Naive thymus-derived CD8-positive, alpha-beta T cell (primary cell): ENCODE measurements at regions not wholly inside any gene's neighbourhood (a gene's known extent, or its start where the extent isn't known, plus 50 kb on each side); places are given as distances from the start of the nearest gene placed in this dataset.

Source experiments
- ATAC-seq, 2 donors: fragments of 150-1000 bp; cut with Tn5 transposase in 1 of 2; sonication (Bioruptor Pico), chemical (Tn5 transposase) in 1 of 2; 1 replicate in 1 of 2; 2 replicates in 1 of 2; pipeline ENCODE4 v1.10.0; 2021; ENCODE audit warnings: mild to moderate bottlenecking in 2 of 2, moderate library complexity in 2 of 2
- POLR2A ChIA-PET: fragments of 350-600 bp; sonication (Branson Sonifier 250); formaldehyde crosslinking; loops from one replicate; lab custom pipeline; 2021; ENCODE audit warnings: antibody characterized with exemption; lab: Charles Lee
- DNase-seq, 10 donors: peaks; one replicate each; pipeline versions ENCODE4 v3.0.0 to v3.0.0-alpha.2; 2020 to 2022
- H3K27ac Mint-ChIP-seq, 10 donors: one replicate each; pipeline ENCODE4 v1.8.0; 2020 to 2022; ENCODE audit warnings: mild to moderate bottlenecking in 10 of 10, mixed read lengths in 10 of 10, moderate library complexity in 4 of 10, inconsistent platforms in 1 of 10
- H3K27me3 Mint-ChIP-seq, 5 donors: one replicate each; pipeline ENCODE4 v1.8.0; 2021 to 2022; ENCODE audit warnings: mixed read lengths in 5 of 5
- H3K36me3 Mint-ChIP-seq, 3 donors: one replicate each; pipeline ENCODE4 v1.8.0; 2020 to 2022; ENCODE audit warnings: mixed read lengths in 3 of 3, mild to moderate bottlenecking in 2 of 3, inconsistent platforms in 1 of 3
- H3K4me1 Mint-ChIP-seq, 4 donors: one replicate each; pipeline ENCODE4 v1.8.0; 2021 to 2022; ENCODE audit warnings: mixed read lengths in 4 of 4
- H3K4me3 Mint-ChIP-seq, 10 donors: one replicate each; pipeline ENCODE4 v1.8.0; 2020 to 2022; ENCODE audit warnings: mild to moderate bottlenecking in 10 of 10, mixed read lengths in 10 of 10, moderate library complexity in 6 of 10, inconsistent platforms in 1 of 10
- H3K9me3 Mint-ChIP-seq, 9 donors: one replicate each; pipeline ENCODE4 v1.8.0; 2020 to 2022; ENCODE audit warnings: mixed read lengths in 9 of 9, mild to moderate bottlenecking in 3 of 9, inconsistent platforms in 1 of 9, moderate library complexity in 1 of 9

DNA sequence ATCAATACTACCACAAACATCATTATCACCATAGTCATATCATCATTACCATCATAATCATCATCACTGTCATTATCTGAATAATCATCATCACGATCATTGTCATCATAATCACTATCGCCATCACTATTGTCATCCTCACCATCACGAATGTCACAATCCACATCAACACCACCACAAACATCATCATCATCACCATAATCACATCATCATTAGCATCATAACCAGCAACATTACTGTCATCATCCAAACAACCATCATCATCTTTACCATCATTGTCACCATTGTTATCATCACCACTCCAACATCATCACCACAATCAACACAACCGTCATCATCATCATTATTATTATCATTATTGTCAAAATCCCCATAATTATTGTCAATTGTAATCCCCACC is 61.2 kb downstream of the MBD3L1 start:
- H3K4me3 Mint-ChIP-seq: no peak overlapping the region
- no peak for DNase-seq
- POLR2A ChIA-PET: no interaction called here
- H3K27ac Mint-ChIP-seq: no peak overlapping the region
- no peaks in the 10 kb centered on the region for H3K9me3 Mint-ChIP-seq
- no peak for ATAC-seq
- peaks cover 0 to 4% (median 0%) of the 10 kb centered on the region in 5 donors for H3K27me3 Mint-ChIP-seq
- H3K4me1 Mint-ChIP-seq: no peaks in the 10 kb centered on the region
- H3K36me3 Mint-ChIP-seq: no peaks in the 10 kb centered on the region

DNA sequence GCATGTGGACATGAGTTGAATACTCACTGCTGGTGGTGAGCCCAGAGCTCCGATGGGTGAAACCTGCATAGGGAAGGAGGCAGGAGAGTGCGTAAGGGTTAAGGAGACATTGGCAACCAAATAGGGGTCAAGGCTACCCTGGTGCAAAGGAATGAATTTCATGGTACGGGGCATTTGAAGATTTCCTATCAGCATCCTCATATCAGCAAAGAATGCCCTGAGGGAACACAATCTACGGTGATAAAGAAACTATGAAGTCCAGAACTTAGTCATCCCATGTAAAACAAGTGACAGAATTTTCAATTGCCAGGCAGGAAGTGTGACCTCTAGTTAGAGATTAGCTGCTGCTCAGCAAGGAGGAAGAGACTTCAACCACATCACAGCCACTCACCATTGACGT is 64.9 kb downstream of the MBD3L1 start:
- H3K4me3 Mint-ChIP-seq: no peak overlapping the region
- peaks cover 0 to 1% (median 0%) of the 10 kb centered on the region in 5 donors for H3K27me3 Mint-ChIP-seq
- no peak overlapping the region for H3K27ac Mint-ChIP-seq
- no peaks in the 10 kb centered on the region for H3K36me3 Mint-ChIP-seq
- DNase-seq (no peak), ATAC-seq (no peak)
- H3K9me3 Mint-ChIP-seq: no peaks in the 10 kb centered on the region
- H3K4me1 Mint-ChIP-seq: no peaks in the 10 kb centered on the region
- POLR2A ChIA-PET: no interaction called here

DNA sequence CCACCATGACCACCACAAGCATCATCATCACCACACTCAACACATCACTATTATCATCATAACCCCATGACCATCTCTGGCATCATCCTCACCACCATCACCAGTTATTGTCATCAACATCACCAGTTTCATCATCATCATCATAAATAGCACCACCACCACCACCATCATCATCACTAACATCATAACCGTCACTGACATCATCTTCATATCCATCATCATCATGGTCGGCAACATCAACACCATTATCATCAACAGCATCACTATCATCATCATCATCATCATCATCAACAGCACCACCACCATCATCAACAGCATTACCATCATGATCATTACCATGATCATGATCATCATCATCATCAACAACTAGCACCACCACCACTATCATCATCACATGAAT is 67.2 kb downstream of the MBD3L1 start:
- POLR2A ChIA-PET: no interaction called here
- Mint-ChIP-seq H3K4me1 (no peaks in the 10 kb centered on the region), H3K27ac (no peak overlapping the region), H3K4me3 (no peak overlapping the region), H3K36me3 (no peaks in the 10 kb centered on the region), H3K27me3 (peaks cover 0 to 1% (median 0%) of the 10 kb centered on the region in 5 donors), H3K9me3 (no peaks in the 10 kb centered on the region)
- ATAC-seq (no peak), DNase-seq (no peak)

DNA sequence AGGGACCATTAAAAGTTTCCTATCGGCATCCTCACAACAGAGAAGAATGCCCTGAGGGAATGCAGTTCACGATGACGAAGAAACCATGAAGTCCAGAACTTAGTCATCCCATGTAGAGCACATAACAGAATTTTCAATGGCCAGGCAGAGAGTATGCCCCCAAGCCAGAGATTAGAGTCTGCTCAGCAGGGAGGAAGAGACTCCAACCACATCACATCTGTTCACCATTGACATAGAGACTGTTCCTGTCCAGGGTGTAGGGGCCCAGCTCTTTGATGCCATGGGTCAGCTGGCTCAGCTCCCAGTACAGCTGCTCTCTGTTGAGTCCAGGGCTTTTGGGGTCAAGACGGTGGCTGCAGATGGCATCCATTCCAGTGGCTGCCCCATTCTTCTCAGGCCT is 68.2 kb downstream of the MBD3L1 start:
- no peak for ATAC-seq
- POLR2A ChIA-PET: no interaction called here
- peaks cover 0 to 1% (median 0%) of the 10 kb centered on the region in 5 donors for H3K27me3 Mint-ChIP-seq
- no peak overlapping the region for H3K4me3 Mint-ChIP-seq
- no peaks in the 10 kb centered on the region for H3K36me3 Mint-ChIP-seq
- H3K4me1 Mint-ChIP-seq: no peaks in the 10 kb centered on the region
- no peak for DNase-seq
- H3K27ac Mint-ChIP-seq: no peak overlapping the region
- H3K9me3 Mint-ChIP-seq: no peaks in the 10 kb centered on the region

DNA sequence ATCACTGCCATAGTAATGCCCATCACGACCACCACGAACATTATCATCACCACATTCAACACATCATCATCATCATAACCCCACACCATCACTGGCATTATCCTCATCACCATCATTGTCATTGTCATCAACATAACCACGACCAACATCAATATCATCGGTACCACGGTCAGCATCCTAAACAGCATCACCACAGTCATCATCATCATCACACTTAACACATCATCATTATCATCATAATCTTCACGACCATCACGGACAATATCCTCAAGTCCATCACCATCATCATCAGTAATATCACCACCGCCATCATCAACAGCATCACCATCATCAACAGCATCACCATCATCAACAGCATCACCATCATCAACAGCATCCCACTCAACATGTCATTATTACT is 70.3 kb downstream of the MBD3L1 start:
- DNase-seq (no peak), ATAC-seq (no peak)
- H3K4me1 Mint-ChIP-seq: no peaks in the 10 kb centered on the region
- no peak overlapping the region for H3K4me3 Mint-ChIP-seq
- H3K9me3 Mint-ChIP-seq: peaks cover 0 to 6% (median 0%) of the 10 kb centered on the region in 9 donors
- no peaks in the 10 kb centered on the region for H3K36me3 Mint-ChIP-seq
- H3K27me3 Mint-ChIP-seq: peaks cover 0 to 11% (median 1%) of the 10 kb centered on the region in 5 donors
- no peak overlapping the region for H3K27ac Mint-ChIP-seq
- POLR2A ChIA-PET: no interaction called here

DNA sequence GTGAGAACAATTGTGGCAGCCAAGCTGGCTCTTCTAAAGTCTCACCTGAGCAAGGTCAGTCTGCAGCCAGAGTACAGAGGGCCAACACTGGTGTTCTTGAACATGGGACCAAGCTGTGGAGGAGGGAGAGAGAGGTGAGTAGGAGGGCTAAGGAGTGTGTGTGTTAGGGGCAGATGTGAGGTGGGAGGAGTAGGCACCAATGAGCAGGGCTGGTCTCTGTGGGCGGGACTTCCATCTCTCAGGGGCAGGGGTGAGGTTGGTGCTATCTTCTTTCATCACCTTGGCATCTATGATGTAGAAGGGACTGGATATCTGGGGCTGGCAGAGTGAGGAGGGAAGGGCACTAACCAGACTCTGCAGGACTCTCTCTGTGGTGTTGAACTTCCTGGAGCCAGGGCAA is 72.4 kb downstream of the MBD3L1 start:
- Mint-ChIP-seq H3K27me3 (peaks cover 0 to 24% (median 3%) of the 10 kb centered on the region in 5 donors), H3K27ac (no peak overlapping the region), H3K9me3 (peaks cover 0 to 9% (median 0%) of the 10 kb centered on the region in 9 donors), H3K4me3 (no peak overlapping the region), H3K4me1 (no peaks in the 10 kb centered on the region), H3K36me3 (peaks cover 0 to 7% (median 0%) of the 10 kb centered on the region in 3 donors)
- ATAC-seq (no peak), DNase-seq (no peak)
- POLR2A ChIA-PET: no interaction called here

DNA sequence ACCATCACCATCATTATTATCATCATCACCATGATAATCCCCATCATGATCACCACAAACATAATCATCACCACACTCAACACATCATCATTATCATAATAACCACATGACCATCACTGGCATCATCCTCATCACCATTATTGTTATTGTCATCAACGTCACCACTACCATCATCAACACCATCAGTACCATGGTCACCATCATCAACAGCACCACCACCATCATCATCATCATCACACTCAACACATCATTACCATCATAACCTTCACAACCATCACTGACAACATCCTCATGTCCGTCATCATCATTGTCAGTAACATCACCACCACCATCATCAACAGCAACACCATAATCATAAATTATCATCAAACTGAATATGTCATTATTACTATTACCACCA is 73.2 kb downstream of the MBD3L1 start:
- H3K27ac Mint-ChIP-seq: no peak overlapping the region
- DNase-seq: no peak
- ATAC-seq: no peak
- H3K36me3 Mint-ChIP-seq: peaks cover 0 to 7% (median 0%) of the 10 kb centered on the region in 3 donors
- H3K9me3 Mint-ChIP-seq: peaks cover 0 to 9% (median 0%) of the 10 kb centered on the region in 9 donors
- no peak overlapping the region for H3K4me3 Mint-ChIP-seq
- no peaks in the 10 kb centered on the region for H3K4me1 Mint-ChIP-seq
- peaks cover 0 to 24% (median 3%) of the 10 kb centered on the region in 5 donors for H3K27me3 Mint-ChIP-seq
- POLR2A ChIA-PET: no interaction called here

DNA sequence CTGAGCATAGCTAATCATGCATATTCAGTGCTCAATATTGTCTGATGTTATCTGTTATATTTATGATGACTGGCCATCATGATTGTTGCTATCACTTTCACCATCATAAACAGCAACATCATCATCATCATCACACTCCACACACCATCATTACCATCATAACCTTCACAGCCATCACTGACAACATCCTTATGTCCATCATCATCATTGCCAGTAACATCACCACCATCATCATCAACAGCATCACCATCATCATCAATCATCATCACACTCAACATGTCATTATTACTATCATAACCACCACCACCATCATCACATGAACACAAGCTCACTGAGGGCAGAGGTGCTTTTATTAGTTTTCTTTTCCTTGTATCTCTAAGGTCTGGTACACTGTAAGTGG is 75.9 kb downstream of the MBD3L1 start:
- POLR2A ChIA-PET: no interaction called here
- peaks cover 0 to 7% (median 0%) of the 10 kb centered on the region in 3 donors for H3K36me3 Mint-ChIP-seq
- H3K27me3 Mint-ChIP-seq: peaks cover 0 to 24% (median 3%) of the 10 kb centered on the region in 5 donors
- H3K4me1 Mint-ChIP-seq: no peaks in the 10 kb centered on the region
- no peak overlapping the region for H3K4me3 Mint-ChIP-seq
- ATAC-seq (no peak), DNase-seq (no peak)
- H3K27ac Mint-ChIP-seq: no peak overlapping the region
- peaks cover 0 to 9% (median 0%) of the 10 kb centered on the region in 9 donors for H3K9me3 Mint-ChIP-seq

DNA sequence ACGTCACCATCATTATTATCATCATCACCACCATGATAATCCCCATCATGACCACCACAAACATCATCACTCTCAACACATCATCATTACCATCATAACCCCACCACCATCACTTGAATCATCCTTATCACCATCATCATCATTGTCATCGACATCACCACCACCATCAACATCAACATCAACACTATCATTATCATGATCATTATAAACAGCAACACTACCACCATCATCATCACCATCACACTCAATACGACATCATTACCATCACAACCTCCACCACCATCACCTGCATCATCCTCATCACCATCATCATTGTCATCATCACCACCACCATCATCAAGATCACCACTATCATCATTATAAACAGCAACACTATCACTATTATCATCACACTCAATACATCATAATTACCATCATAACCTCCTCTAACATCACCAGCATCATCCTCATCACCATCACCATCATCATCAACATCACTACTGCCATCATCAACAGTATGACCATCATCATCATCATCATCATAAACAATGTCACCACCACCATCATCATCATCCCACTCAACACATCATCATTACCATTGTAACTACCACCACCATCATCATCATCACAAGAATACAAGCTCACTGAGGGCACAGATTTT is 78.7 kb downstream of the MBD3L1 start:
- DNase-seq: no peak
- peaks cover 0 to 17% (median 0%) of the 10 kb centered on the region in 3 donors for H3K36me3 Mint-ChIP-seq
- ATAC-seq: no peak
- POLR2A ChIA-PET: no interaction called here
- H3K27me3 Mint-ChIP-seq: peaks cover 0 to 36% (median 16%) of the 10 kb centered on the region in 5 donors
- peaks cover 0 to 14% (median 0%) of the 10 kb centered on the region in 9 donors for H3K9me3 Mint-ChIP-seq
- no peaks in the 10 kb centered on the region for H3K4me1 Mint-ChIP-seq
- H3K4me3 Mint-ChIP-seq: no peak overlapping the region
- no peak overlapping the region for H3K27ac Mint-ChIP-seq

DNA sequence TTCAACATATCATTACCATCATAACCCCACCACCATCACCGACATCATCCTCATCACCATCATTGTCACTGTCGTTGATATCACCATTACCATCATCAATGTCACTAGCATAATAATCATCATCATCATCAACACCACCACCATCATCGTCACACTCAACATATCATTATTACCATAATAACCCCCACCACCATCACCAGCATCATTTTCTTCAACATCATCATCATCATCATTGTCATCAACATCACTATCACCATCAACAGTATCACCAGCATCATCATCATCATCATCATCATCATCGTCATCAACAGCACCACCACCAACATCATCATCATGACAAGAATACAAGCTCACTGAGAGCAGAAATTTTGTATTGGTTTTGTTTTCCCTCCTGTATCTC is 83.8 kb downstream of the MBD3L1 start:
- peaks cover 0 to 19% (median 15%) of the 10 kb centered on the region in 5 donors for H3K27me3 Mint-ChIP-seq
- no peak overlapping the region for H3K4me3 Mint-ChIP-seq
- H3K27ac Mint-ChIP-seq: no peak overlapping the region
- DNase-seq (no peak), ATAC-seq (no peak)
- H3K4me1 Mint-ChIP-seq: no peaks in the 10 kb centered on the region
- peaks cover 0 to 9% (median 0%) of the 10 kb centered on the region in 9 donors for H3K9me3 Mint-ChIP-seq
- peaks cover 0 to 10% (median 0%) of the 10 kb centered on the region in 3 donors for H3K36me3 Mint-ChIP-seq
- POLR2A ChIA-PET: no interaction called here

DNA sequence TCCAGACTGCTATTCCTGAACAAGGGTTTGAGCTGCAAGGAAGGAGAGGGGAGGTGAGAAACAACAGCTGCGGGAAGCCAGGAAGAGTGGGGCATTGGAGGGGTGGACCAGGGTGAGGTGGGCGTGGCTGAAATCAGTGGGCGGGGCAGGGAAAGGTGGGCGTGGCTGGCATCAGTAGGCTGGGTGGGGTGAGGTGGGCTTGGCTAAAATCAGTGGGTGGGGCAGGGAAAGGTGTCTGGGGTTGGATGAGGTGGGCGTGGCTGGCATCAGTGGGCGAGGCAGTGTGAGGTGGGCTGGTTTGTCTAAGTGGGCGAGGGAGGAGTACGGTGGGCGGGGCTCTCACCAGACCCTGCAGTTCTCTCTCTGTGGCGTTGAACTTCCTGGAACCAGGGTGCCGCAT is 87.6 kb downstream of the MUC16 start:
- peaks cover 0 to 2% (median 0%) of the 10 kb centered on the region in 4 donors for H3K4me1 Mint-ChIP-seq
- DNase-seq (no peak), ATAC-seq (no peak)
- H3K36me3 Mint-ChIP-seq: no peaks in the 10 kb centered on the region
- POLR2A ChIA-PET: no interaction called here
- peaks cover 5 to 35% (median 18%) of the 10 kb centered on the region in 5 donors for H3K27me3 Mint-ChIP-seq
- H3K4me3 Mint-ChIP-seq: no peak overlapping the region
- H3K27ac Mint-ChIP-seq: no peak overlapping the region
- H3K9me3 Mint-ChIP-seq: peaks cover 0 to 9% (median 0%) of the 10 kb centered on the region in 9 donors

DNA sequence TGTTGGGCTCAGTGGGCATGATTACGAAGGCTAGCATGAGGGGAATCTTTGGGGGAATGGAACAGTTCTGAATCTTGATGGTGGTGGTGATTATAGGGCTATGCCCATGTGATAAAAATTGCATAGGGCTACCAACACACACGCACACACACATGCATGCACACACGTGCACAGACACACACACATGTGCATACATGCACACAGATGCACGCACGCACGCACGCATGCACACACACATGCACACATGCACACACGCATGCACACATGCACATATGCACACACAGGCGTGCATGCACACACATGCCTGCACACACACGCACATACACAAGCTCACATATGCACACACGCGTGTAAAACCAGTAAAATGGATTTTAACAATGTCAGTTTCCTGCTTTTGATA is 85.9 kb downstream of the MUC16 start:
- POLR2A ChIA-PET: no interaction called here
- H3K27ac Mint-ChIP-seq: no peak overlapping the region
- H3K36me3 Mint-ChIP-seq: no peaks in the 10 kb centered on the region
- H3K4me3 Mint-ChIP-seq: no peak overlapping the region
- ATAC-seq: no peak
- peaks cover 0 to 2% (median 0%) of the 10 kb centered on the region in 4 donors for H3K4me1 Mint-ChIP-seq
- H3K27me3 Mint-ChIP-seq: peaks cover 5 to 41% (median 27%) of the 10 kb centered on the region in 5 donors
- DNase-seq: no peak
- H3K9me3 Mint-ChIP-seq: peaks cover 0 to 9% (median 0%) of the 10 kb centered on the region in 9 donors

DNA sequence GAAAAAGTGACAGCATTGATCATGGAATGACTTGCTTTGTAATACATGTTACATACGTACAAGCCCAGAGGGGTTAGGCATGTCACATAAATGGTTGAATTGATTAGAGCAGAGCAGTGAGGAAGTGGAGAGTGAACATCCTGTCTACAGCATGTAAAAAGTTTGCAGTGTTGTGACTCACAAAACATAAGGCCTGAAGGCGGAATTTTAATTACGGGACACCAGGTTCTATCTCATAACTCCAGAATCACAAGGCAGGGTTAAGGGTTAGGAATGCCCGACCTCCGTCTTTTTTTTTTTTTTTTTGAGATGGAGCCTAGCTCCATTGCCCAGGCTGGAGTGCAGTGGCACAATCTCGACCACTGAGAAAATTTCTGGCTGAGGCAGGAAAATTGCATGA is 83.9 kb downstream of the MUC16 start:
- Mint-ChIP-seq H3K27ac (no peak overlapping the region), H3K4me3 (no peak overlapping the region), H3K9me3 (peaks cover 0 to 9% (median 0%) of the 10 kb centered on the region in 9 donors), H3K27me3 (peaks cover 5 to 43% (median 34%) of the 10 kb centered on the region in 5 donors), H3K4me1 (peaks cover 0 to 2% (median 0%) of the 10 kb centered on the region in 4 donors), H3K36me3 (no peaks in the 10 kb centered on the region)
- POLR2A ChIA-PET: no interaction called here
- no peak for DNase-seq
- ATAC-seq: no peak

DNA sequence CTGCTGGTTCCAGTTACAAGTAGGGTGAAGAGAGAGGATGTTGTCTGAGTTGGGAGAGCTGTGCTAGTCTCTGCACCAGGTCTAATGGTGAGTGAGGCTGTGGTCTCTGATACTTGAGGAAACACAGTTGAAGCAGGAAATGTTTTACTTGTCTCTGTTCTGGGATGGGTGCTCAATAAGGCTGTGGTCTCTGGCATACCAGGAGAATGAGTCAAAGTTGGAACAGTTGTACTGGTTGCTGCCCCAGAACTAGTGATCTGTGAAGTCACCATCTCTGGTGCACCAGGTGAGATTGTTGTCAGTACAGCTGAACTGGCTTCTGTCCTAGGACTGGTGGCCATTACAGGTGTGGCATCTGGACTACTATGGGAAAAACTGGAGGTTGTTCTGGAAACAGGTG is 74.7 kb downstream of the MUC16 start:
- Mint-ChIP-seq H3K9me3 (peaks cover 0 to 24% (median 0%) of the 10 kb centered on the region in 9 donors), H3K27me3 (peaks cover 17 to 63% (median 43%) of the 10 kb centered on the region in 5 donors), H3K36me3 (no peaks in the 10 kb centered on the region), H3K27ac (no peak overlapping the region), H3K4me3 (no peak overlapping the region), H3K4me1 (no peaks in the 10 kb centered on the region)
- no peak for ATAC-seq
- no peak for DNase-seq
- POLR2A ChIA-PET: no interaction called here
